ENCODE measurements at regions not wholly inside any gene's neighbourhood (a gene's known extent, or its start where the extent isn't known, plus 50 kb on each side); places are given as distances from the start of the nearest gene placed in this dataset.

- TF ChIP-seq CTCF (IDR thresholded peaks at IDR 0.05; ENCODE audit: low read depth, low read length): no peak
- Histone ChIP-seq H3K4me1 (no peaks in the 10 kb centered on the region), H3K36me3 (no peaks in the 10 kb centered on the region), H3K9me3 (no peaks in the 10 kb centered on the region), H3K4me3 (ENCODE audit: low read depth, low read length) (no peak overlapping the region), H3K27me3 (no peaks in the 10 kb centered on the region)
- no peak for DNase-seq
These were observed 402.8 kb downstream of the VPS13C start for GRCh38 chr15:61657461-61657860.

- Histone ChIP-seq H3K9me3 (no peaks in the 10 kb centered on the region), H3K4me1 (no peaks in the 10 kb centered on the region), H3K36me3 (no peaks in the 10 kb centered on the region), H3K27me3 (no peaks in the 10 kb centered on the region), H3K4me3 (ENCODE audit: low read depth, low read length) (no peak overlapping the region)
- no peak for TF ChIP-seq CTCF (IDR thresholded peaks at IDR 0.05; ENCODE audit: low read depth, low read length)
- DNase-seq: no peak
These were observed 403.9 kb downstream of the VPS13C start for GRCh38 chr15:61656391-61656790.

- no peak for TF ChIP-seq CTCF (IDR thresholded peaks at IDR 0.05; ENCODE audit: low read depth, low read length)
- no peaks in the 10 kb centered on the region for H3K9me3 ChIP-seq
These were observed 404.4 kb downstream of the VPS13C start for GRCh38 chr15:61655881-61656280.

GRCh38 chr15:61654918-61655317, 405.3 kb downstream of the VPS13C start:
- Histone ChIP-seq H3K4me1 (no peaks in the 10 kb centered on the region), H3K9me3 (no peaks in the 10 kb centered on the region), H3K36me3 (no peaks in the 10 kb centered on the region), H3K4me3 (ENCODE audit: low read depth, low read length) (no peak overlapping the region), H3K27me3 (no peaks in the 10 kb centered on the region)
- no peak for DNase-seq
- no peak for TF ChIP-seq CTCF (IDR thresholded peaks at IDR 0.05; ENCODE audit: low read depth, low read length)

More at GRCh38 chr15:61655881-61656280, 404.4 kb downstream of the VPS13C start:
- Histone ChIP-seq H3K27me3 (no peaks in the 10 kb centered on the region), H3K36me3 (no peaks in the 10 kb centered on the region), H3K4me3 (ENCODE audit: low read depth, low read length) (no peak overlapping the region), H3K4me1 (no peaks in the 10 kb centered on the region)
- no peak for DNase-seq

GRCh38 chr15:61654002-61654740, 406.1 kb downstream of the VPS13C start:
- no peaks in the 10 kb centered on the region for H3K36me3 ChIP-seq
- DNase-seq: no peak
- no peaks in the 10 kb centered on the region for H3K27me3 ChIP-seq
- H3K4me3 ChIP-seq (ENCODE audit: low read depth, low read length): no peak overlapping the region
- TF ChIP-seq CTCF (IDR thresholded peaks at IDR 0.05; ENCODE audit: low read depth, low read length): no peak
- no peaks in the 10 kb centered on the region for H3K9me3 ChIP-seq
- no peaks in the 10 kb centered on the region for H3K4me1 ChIP-seq

- no peak overlapping the region for H3K4me3 ChIP-seq (ENCODE audit: low read depth, low read length)
- no peaks in the 10 kb centered on the region for H3K4me1 ChIP-seq
- no peaks in the 10 kb centered on the region for H3K27me3 ChIP-seq
- H3K9me3 ChIP-seq: no peaks in the 10 kb centered on the region
- no peak for DNase-seq
- H3K36me3 ChIP-seq: no peaks in the 10 kb centered on the region
- TF ChIP-seq CTCF (IDR thresholded peaks at IDR 0.05; ENCODE audit: low read depth, low read length): no peak
These were observed 407.1 kb downstream of the VPS13C start for GRCh38 chr15:61653110-61653509.

Data from BE2C (cell line).